SH-SY5Y (cell line): ENCODE measurements at regions not wholly inside any gene's neighbourhood (a gene's known extent, or its start where the extent isn't known, plus 50 kb on each side); places are given as distances from the start of the nearest gene placed in this dataset.

Source experiments
- GATA2 ChIP-seq: IDR thresholded peaks from 2 replicates; pipeline ENCODE4 v1.6.1; 2011; ENCODE audit warnings: mild to moderate bottlenecking, low read depth, low read length
- GATA3 ChIP-seq: IDR thresholded peaks from 2 replicates; pipeline ENCODE4 v1.6.1; 2011; ENCODE audit warnings: low read depth, mild to moderate bottlenecking, low read length, moderate library complexity

GRCh38 chrX:124863303-124863702, 456.4 kb upstream of the TEX13C start:
- TF ChIP-seq GATA2 = no peak
- no peak for TF ChIP-seq GATA3
